GM23338 (cell line): ENCODE measurements at regions not wholly inside any gene's neighbourhood (a gene's known extent, or its start where the extent isn't known, plus 50 kb on each side); places are given as distances from the start of the nearest gene placed in this dataset.

ENCODE experiments used
- ATAC-seq: fragments of 200-7000 bp; cut with Tn5 transposase; 3 replicates; pipeline ENCODE4 v1.9.1; 2020
- DNase-seq: peaks from one replicate; pipeline ENCODE4 v3.0.0-alpha.2; 2015; ENCODE audit warnings: low spot score
- H2AFZ ChIP-seq: fragments of 200-600 bp; sonication (generic); 2 replicates; pipeline ENCODE4 v1.8.0; 2016; ENCODE audit warnings: antibody characterized with exemption, mild to moderate bottlenecking, moderate library complexity
- H3F3A ChIP-seq: fragments of 200-600 bp; sonication (generic); replicated peaks from 2 replicates; pipeline ENCODE4 v1.8.0; 2017; ENCODE audit warnings: antibody characterized with exemption, mixed run types, low read depth
- H3K27ac ChIP-seq: fragments of 200-600 bp; sonication (generic); 2 replicates; pipeline ENCODE4 v1.6.1; 2016; ENCODE audit warnings: low read depth
- H3K27me3 ChIP-seq: fragments of 200-600 bp; sonication (generic); 2 replicates; pipeline ENCODE4 v1.8.0; 2016; ENCODE audit warnings: mild to moderate bottlenecking, mixed run types, moderate library complexity; ENCODE audit not compliant: insufficient read depth
- H3K36me3 ChIP-seq: fragments of 200-600 bp; sonication (generic); 2 replicates; pipeline ENCODE4 v1.8.0; 2016; ENCODE audit warnings: mild to moderate bottlenecking; ENCODE audit not compliant: insufficient read depth
- H3K4me1 ChIP-seq: fragments of 200-600 bp; sonication (generic); 2 replicates; pipeline ENCODE4 v1.8.0; 2016; ENCODE audit warnings: mild to moderate bottlenecking, moderate library complexity; ENCODE audit not compliant: insufficient read depth
- H3K4me2 ChIP-seq: fragments of 200-600 bp; sonication (generic); 2 replicates; pipeline ENCODE4 v1.7.1; 2017; ENCODE audit warnings: mixed run types
- H3K4me3 ChIP-seq: fragments of 200-600 bp; sonication (generic); 2 replicates; pipeline ENCODE4 v1.6.1; 2016; ENCODE audit warnings: mixed run types
- H3K79me2 ChIP-seq: fragments of 200-600 bp; sonication (generic); replicated peaks from 2 replicates; pipeline ENCODE4 v1.8.0; 2017; ENCODE audit warnings: mild to moderate bottlenecking; ENCODE audit not compliant: insufficient read depth
- H3K9me2 ChIP-seq: fragments of 200-600 bp; sonication (generic); 2 replicates; pipeline ENCODE4 v1.8.0; 2017; ENCODE audit not compliant: insufficient read depth
- H4K20me1 ChIP-seq: fragments of 200-600 bp; sonication (generic); replicated peaks from 2 replicates; pipeline ENCODE4 v1.8.0; 2017; ENCODE audit warnings: mild to moderate bottlenecking; ENCODE audit not compliant: insufficient read depth
- H3K27ac Mint-ChIP-seq: 2 replicates; pipeline ENCODE4 v1.8.0; 2020; ENCODE audit warnings: inconsistent platforms, mild to moderate bottlenecking, moderate library complexity, mixed read lengths
- H3K27me3 Mint-ChIP-seq: 3 replicates; pipeline ENCODE4 v1.8.0; 2022; ENCODE audit warnings: low read depth, mild to moderate bottlenecking, moderate library complexity, mixed read lengths, inconsistent platforms; ENCODE audit not compliant: insufficient read depth, poor library complexity
- H3K36me3 Mint-ChIP-seq: 3 replicates; pipeline ENCODE4 v1.8.0; 2021; ENCODE audit warnings: low read depth, mild to moderate bottlenecking, inconsistent platforms, moderate library complexity, mixed read lengths
- H3K4me1 Mint-ChIP-seq: 3 replicates; pipeline ENCODE4 v1.8.0; 2020; ENCODE audit warnings: mild to moderate bottlenecking, inconsistent platforms, mixed read lengths
- H3K4me3 Mint-ChIP-seq: 3 replicates; pipeline ENCODE4 v1.8.0; 2021; ENCODE audit warnings: moderate library complexity, mild to moderate bottlenecking, inconsistent platforms, mixed read lengths
- H3K9me3 Mint-ChIP-seq: 3 replicates; pipeline ENCODE4 v1.8.0; 2020; ENCODE audit warnings: moderate library complexity, mild to moderate bottlenecking, inconsistent platforms, mixed read lengths
- CREB1 ChIP-seq: fragments of 250-450 bp; sonication (Bioruptor Pico); IDR thresholded peaks from 2 replicates; pipeline ENCODE4 v1.5.0; 2020; ENCODE audit warnings: low read depth, mild to moderate bottlenecking, moderate library complexity
- EZH2 ChIP-seq: fragments of 200-600 bp; sonication (generic); IDR thresholded peaks from one replicate; pipeline ENCODE4 v1.8.0; 2017; ENCODE audit warnings: antibody characterized with exemption, mild to moderate bottlenecking, low read depth; ENCODE audit not compliant: unreplicated experiment
- EZH2phosphoT487 ChIP-seq: fragments of 200-600 bp; sonication (generic); IDR thresholded peaks from one replicate; pipeline ENCODE4 v1.8.1; 2018; ENCODE audit warnings: antibody characterized with exemption; ENCODE audit not compliant: unreplicated experiment
- JUNB ChIP-seq: IDR thresholded peaks from one replicate; pipeline ENCODE4 v1.6.1; 2016; ENCODE audit warnings: antibody characterized with exemption; ENCODE audit not compliant: unreplicated experiment
- NANOG ChIP-seq: IDR thresholded peaks from 2 replicates; pipeline ENCODE4 v1.6.1; 2016; ENCODE audit warnings: antibody characterized with exemption, borderline replicate concordance
- POLR2AphosphoS5 ChIP-seq: IDR thresholded peaks from 2 replicates; pipeline ENCODE4 v1.6.1; 2016; ENCODE audit warnings: antibody characterized with exemption, low read depth
- REST ChIP-seq: IDR thresholded peaks from one replicate; pipeline ENCODE4 v1.6.1; 2018; ENCODE audit warnings: antibody characterized with exemption; ENCODE audit not compliant: unreplicated experiment
- ZNF114 ChIP-seq: fragments of 250-450 bp; sonication (Bioruptor Pico); IDR thresholded peaks from 2 replicates; pipeline ENCODE4 v1.5.0; 2020; ENCODE audit warnings: mild to moderate bottlenecking, moderate library complexity
- ZNF331 ChIP-seq: fragments of 250-450 bp; sonication (Bioruptor Pico); IDR thresholded peaks from 2 replicates; pipeline ENCODE4 v1.5.0; 2020; ENCODE audit warnings: low read depth, mild to moderate bottlenecking, moderate library complexity
- TF ChIP-seq, protein P1 (sequence below), 2 experiments: fragments of 200-600 bp in 1 of 2; sonication (generic) in 1 of 2; conservative IDR thresholded peaks; 2 replicates each; pipeline versions ENCODE4 v1.5.1 to v1.6.1; 2016 to 2017; ENCODE audit warnings: antibody characterized with exemption in 2 of 2, low read depth in 2 of 2, mild to moderate bottlenecking in 2 of 2, moderate library complexity in 1 of 2
- TF ChIP-seq, protein P2 (sequence below): IDR thresholded peaks from 2 replicates; pipeline ENCODE4 v1.6.1; 2016; ENCODE audit warnings: antibody characterized with exemption

DNA sequence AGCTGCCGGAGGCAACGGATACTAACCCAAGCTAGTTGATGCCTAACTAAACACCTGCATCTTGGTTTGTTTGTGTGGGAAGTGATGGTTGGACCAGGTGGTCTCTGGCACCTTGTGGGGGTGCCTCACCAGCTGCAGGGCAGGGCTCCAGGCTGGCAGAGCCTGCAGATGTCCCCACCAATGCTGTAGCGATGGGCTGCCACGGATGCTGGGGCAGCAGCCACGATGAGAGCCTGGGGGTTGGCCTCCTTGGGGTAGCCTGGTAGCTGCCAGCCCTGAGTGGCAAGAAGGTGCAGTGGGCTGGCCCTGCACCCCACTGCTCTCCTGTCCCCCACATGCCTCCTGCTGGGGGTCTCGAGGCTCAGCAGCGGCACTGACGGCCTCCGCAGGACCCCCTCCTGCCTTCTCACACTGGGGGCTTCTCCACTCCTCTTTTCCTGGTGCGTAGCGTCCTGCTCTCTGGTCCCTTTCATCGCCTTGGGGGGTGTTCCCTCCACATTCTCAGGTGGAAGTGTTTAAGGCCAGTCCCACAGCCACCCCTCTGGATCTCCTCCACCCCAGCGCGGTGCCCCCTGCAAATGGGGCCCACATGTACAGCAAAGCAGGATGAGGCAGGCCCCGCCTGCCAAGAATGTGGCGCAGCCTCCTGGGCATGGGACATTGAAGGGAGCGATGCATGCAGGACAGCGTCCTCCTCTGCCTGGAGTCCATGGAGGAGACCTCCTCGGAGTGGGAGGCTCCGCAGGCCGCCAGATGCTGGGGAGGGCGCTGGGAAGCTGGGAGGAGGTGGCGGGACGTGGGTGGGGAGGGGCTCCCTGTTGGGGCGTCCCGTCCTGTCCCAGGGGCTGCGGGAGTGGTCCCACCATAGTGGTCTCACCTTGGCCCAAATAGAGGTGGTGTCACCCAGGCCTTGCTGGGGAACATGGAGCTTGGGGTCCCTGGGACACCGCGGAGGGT is 173.1 kb downstream of the ASB1 start (continued):
- TF ChIP-seq, protein P1, sequence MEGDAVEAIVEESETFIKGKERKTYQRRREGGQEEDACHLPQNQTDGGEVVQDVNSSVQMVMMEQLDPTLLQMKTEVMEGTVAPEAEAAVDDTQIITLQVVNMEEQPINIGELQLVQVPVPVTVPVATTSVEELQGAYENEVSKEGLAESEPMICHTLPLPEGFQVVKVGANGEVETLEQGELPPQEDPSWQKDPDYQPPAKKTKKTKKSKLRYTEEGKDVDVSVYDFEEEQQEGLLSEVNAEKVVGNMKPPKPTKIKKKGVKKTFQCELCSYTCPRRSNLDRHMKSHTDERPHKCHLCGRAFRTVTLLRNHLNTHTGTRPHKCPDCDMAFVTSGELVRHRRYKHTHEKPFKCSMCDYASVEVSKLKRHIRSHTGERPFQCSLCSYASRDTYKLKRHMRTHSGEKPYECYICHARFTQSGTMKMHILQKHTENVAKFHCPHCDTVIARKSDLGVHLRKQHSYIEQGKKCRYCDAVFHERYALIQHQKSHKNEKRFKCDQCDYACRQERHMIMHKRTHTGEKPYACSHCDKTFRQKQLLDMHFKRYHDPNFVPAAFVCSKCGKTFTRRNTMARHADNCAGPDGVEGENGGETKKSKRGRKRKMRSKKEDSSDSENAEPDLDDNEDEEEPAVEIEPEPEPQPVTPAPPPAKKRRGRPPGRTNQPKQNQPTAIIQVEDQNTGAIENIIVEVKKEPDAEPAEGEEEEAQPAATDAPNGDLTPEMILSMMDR (conservative IDR thresholded peaks at IDR 0.05; ENCODE audit: low read depth in 2 of 2) = no peak
- TF ChIP-seq ZNF331 (CRISPR knock-in tag) = no peak
- TF ChIP-seq JUNB = no peak
- no peak for TF ChIP-seq CREB1
- TF ChIP-seq EZH2phosphoT487 = no peak
- TF ChIP-seq, protein P2, sequence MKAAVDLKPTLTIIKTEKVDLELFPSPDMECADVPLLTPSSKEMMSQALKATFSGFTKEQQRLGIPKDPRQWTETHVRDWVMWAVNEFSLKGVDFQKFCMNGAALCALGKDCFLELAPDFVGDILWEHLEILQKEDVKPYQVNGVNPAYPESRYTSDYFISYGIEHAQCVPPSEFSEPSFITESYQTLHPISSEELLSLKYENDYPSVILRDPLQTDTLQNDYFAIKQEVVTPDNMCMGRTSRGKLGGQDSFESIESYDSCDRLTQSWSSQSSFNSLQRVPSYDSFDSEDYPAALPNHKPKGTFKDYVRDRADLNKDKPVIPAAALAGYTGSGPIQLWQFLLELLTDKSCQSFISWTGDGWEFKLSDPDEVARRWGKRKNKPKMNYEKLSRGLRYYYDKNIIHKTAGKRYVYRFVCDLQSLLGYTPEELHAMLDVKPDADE = no peak

DNA sequence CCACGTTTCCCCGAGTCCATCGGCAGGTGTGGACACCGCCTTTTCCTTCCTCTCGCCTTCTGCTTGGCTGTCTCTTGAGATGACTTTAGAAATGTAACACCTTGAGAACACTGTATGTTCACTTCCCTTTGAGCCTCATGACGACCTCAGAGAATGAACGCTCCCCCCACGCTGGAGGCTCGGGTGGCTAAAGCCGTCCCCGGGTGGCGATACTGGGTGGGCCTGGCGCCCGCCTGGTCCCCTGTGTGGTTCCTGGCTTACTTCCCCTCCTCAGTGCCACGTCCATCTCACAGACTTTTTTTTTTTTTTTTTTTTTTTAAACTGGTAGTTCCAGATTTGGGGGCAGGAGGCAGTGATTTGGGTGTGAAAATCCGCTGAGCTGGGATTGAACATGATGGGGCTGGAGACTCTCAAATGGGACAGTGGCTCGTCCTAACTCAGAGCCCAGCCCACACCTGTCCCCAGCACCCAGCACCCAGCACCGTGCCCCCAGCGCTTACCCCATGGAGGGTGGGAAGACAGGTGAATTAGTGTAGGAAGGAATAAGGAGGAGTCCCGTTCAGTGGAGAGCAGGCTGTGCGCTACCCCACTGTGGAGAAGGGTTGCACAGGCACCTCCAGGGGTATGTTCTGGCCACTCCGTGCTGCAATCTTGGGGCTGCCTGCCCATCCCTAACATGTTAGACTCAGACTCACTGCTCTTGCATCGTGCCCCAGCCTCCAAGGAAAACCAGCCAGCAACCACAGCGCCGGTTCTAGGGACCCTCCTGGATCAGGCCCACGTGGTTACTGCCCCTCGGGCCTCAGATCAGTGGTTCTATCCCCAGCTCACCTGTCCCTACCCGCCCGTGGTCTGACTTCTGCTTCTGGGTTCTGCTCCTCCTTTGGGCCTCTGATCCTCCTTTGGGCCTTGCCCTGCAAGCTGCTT is 174.0 kb downstream of the ASB1 start:
- H3K36me3 ChIP-seq = no peaks in the 10 kb centered on the region
- H4K20me1 ChIP-seq = no peaks in the 10 kb centered on the region
- Mint-ChIP-seq H3K36me3 (no peaks in the 10 kb centered on the region; the same call in 2 of the 3 replicates), H3K27ac (no peak overlapping the region), H3K27me3 (peaks cover 5% of the 10 kb centered on the region), H3K4me3 (no peak overlapping the region), H3K9me3 (peaks cover 11% of the 10 kb centered on the region; the same call in 2 of the 3 replicates), H3K4me1 (no peaks in the 10 kb centered on the region; the same call in 2 of the 3 replicates)
- H2AFZ ChIP-seq = no peak overlapping the region
- H3K79me2 ChIP-seq = no peaks in the 10 kb centered on the region
- H3K4me2 ChIP-seq = no peak overlapping the region
- H3K4me3 ChIP-seq = no peak overlapping the region
- ATAC-seq = no peak
- no peaks in the 10 kb centered on the region for H3K27me3 ChIP-seq
- no peak overlapping the region for H3K27ac ChIP-seq
- H3F3A ChIP-seq = no peaks in the 10 kb centered on the region
- no peak for DNase-seq
- no peaks in the 10 kb centered on the region for H3K4me1 ChIP-seq
- no peaks in the 10 kb centered on the region for H3K9me2 ChIP-seq
- TF ChIP-seq, protein P1 (conservative IDR thresholded peaks at IDR 0.05; ENCODE audit: low read depth in 2 of 2) = no peak
- TF ChIP-seq EZH2 = no peak
- no peak for TF ChIP-seq ZNF114 (CRISPR knock-in tag)
- no peak for TF ChIP-seq POLR2AphosphoS5
- TF ChIP-seq REST = no peak
- no peak for TF ChIP-seq EZH2phosphoT487
- TF ChIP-seq NANOG = no peak
- no peak for TF ChIP-seq ZNF331 (CRISPR knock-in tag)
